ENCODE measurements at regions not wholly inside any gene's neighbourhood (a gene's known extent, or its start where the extent isn't known, plus 50 kb on each side); places are given as distances from the start of the nearest gene placed in this dataset.

GRCh38 chr2:188853307-188853706 lies 120.9 kb upstream of the COL3A1 start:
- TF ChIP-seq MAX (IDR thresholded peaks at IDR 0.05; ENCODE audit: low read depth): peak; percentile 72
- TF ChIP-seq EP300 (IDR thresholded peaks at IDR 0.05; ENCODE audit: borderline replicate concordance in 1 of 2, low read depth in 1 of 2, low read length in 1 of 2): peak; percentile 29 to 46; a peak in 1 of 4 replicates
- TF ChIP-seq SMC3 (IDR thresholded peaks at IDR 0.05; ENCODE audit: low read depth, low read length): no peak
- TF ChIP-seq, protein P1, sequence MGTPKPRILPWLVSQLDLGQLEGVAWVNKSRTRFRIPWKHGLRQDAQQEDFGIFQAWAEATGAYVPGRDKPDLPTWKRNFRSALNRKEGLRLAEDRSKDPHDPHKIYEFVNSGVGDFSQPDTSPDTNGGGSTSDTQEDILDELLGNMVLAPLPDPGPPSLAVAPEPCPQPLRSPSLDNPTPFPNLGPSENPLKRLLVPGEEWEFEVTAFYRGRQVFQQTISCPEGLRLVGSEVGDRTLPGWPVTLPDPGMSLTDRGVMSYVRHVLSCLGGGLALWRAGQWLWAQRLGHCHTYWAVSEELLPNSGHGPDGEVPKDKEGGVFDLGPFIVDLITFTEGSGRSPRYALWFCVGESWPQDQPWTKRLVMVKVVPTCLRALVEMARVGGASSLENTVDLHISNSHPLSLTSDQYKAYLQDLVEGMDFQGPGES (IDR thresholded peaks at IDR 0.05; ENCODE audit: low read depth, low read length): no peak
- TF ChIP-seq NFIC (IDR thresholded peaks at IDR 0.05; ENCODE audit: borderline replicate concordance): peak; percentile 87
- TF ChIP-seq FOXJ3 (CRISPR knock-in tag; IDR thresholded peaks at IDR 0.05): 0 out of 2 replicates have a peak, but pooled peaks have one; percentile 31
- no peak for TF ChIP-seq GATA2 (CRISPR knock-in tag; IDR thresholded peaks at IDR 0.05)
- peak; percentile 35; the same call in 1 of the 2 replicates for TF ChIP-seq JUND (IDR thresholded peaks at IDR 0.05)
- peak; percentile 85 for TF ChIP-seq POLR2AphosphoS5 (IDR thresholded peaks at IDR 0.05; ENCODE audit: low read depth, low read length)
- TF ChIP-seq PBX3 (IDR thresholded peaks at IDR 0.05): peak; percentile 50; the same call in 1 of the 2 replicates
- TF ChIP-seq TCF12 (IDR thresholded peaks at IDR 0.05): peak; percentile 97
- TF ChIP-seq, protein P2, sequence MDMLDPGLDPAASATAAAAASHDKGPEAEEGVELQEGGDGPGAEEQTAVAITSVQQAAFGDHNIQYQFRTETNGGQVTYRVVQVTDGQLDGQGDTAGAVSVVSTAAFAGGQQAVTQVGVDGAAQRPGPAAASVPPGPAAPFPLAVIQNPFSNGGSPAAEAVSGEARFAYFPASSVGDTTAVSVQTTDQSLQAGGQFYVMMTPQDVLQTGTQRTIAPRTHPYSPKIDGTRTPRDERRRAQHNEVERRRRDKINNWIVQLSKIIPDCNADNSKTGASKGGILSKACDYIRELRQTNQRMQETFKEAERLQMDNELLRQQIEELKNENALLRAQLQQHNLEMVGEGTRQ (IDR thresholded peaks at IDR 0.05; ENCODE audit: borderline replicate concordance, low read depth, low read length): no peak
- 0 out of 2 replicates have a peak, but pooled peaks have one; percentile 11 for TF ChIP-seq FOSL2 (IDR thresholded peaks at IDR 0.05; ENCODE audit: borderline replicate concordance, low read depth)
- no peak for TF ChIP-seq MEF2A (IDR thresholded peaks at IDR 0.05; ENCODE audit: borderline replicate concordance, low read depth)
- peak; percentile 74 for TF ChIP-seq CHD2 (IDR thresholded peaks at IDR 0.05; ENCODE audit: low read length, partially characterized antibody)
- TF ChIP-seq TAF1 (IDR thresholded peaks at IDR 0.05; ENCODE audit: borderline replicate concordance, low read depth, low read length): no peak
- TF ChIP-seq SIN3A (IDR thresholded peaks at IDR 0.05; ENCODE audit: borderline replicate concordance, low read depth, low read length): 0 out of 2 replicates have a peak, but pooled peaks have one; percentile 32
- TF ChIP-seq, protein P3, sequence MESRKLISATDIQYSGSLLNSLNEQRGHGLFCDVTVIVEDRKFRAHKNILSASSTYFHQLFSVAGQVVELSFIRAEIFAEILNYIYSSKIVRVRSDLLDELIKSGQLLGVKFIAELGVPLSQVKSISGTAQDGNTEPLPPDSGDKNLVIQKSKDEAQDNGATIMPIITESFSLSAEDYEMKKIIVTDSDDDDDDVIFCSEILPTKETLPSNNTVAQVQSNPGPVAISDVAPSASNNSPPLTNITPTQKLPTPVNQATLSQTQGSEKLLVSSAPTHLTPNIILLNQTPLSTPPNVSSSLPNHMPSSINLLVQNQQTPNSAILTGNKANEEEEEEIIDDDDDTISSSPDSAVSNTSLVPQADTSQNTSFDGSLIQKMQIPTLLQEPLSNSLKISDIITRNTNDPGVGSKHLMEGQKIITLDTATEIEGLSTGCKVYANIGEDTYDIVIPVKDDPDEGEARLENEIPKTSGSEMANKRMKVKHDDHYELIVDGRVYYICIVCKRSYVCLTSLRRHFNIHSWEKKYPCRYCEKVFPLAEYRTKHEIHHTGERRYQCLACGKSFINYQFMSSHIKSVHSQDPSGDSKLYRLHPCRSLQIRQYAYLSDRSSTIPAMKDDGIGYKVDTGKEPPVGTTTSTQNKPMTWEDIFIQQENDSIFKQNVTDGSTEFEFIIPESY (IDR thresholded peaks at IDR 0.05; ENCODE audit: borderline replicate concordance, low read depth): no peak
- peak; percentile 99 for TF ChIP-seq RCOR1 (IDR thresholded peaks at IDR 0.05; ENCODE audit: low read length)
- peak; percentile 67; the same call in 1 of the 2 replicates for TF ChIP-seq TEAD4 (IDR thresholded peaks at IDR 0.05; ENCODE audit: borderline replicate concordance, insufficient read depth)
- H4K20me1 ChIP-seq (ENCODE audit: insufficient read depth): no peaks in the 10 kb centered on the region
- H3K36me3 ChIP-seq (replicated peaks in 1 of 2; ENCODE audit: control insufficient read depth in 1 of 2, insufficient read depth in 2 of 2, low read length in 1 of 2): no peaks in the 10 kb centered on the region
- H3K4me1 ChIP-seq (ENCODE audit: control insufficient read depth in 1 of 2, insufficient read depth in 2 of 2, low read depth in 1 of 2, low read length in 1 of 2): peaks cover 8 to 9% of the 10 kb centered on the region in 2 experiments; a peak in 2 of 4 replicates
- H3K79me2 ChIP-seq (ENCODE audit: insufficient read depth): no peaks in the 10 kb centered on the region
- no peaks in the 10 kb centered on the region for H3K9me3 ChIP-seq
- POLR2A ChIA-PET: no interaction called here
- no peaks in the 10 kb centered on the region for H3K27me3 ChIP-seq (ENCODE audit: insufficient read depth)
- DNase-seq: peak; percentile 41
- no peak overlapping the region for H3K4me3 ChIP-seq (ENCODE audit: low read depth in 2 of 2, low read length in 1 of 2)
- H3K4me2 ChIP-seq: no peak overlapping the region
- WGBS (ENCODE audit: low lambda C conversion rate): 22% methylated on average over 2 of the region's 2 CpGs
- H3K9me2 ChIP-seq: no peaks in the 10 kb centered on the region
- H2AFZ ChIP-seq (ENCODE audit: low read depth): no peak overlapping the region
- peak overlapping the region; percentile 26 to 75; a peak in 3 of 4 replicates for H3K27ac ChIP-seq (ENCODE audit: low read depth in 2 of 2, low read length in 1 of 2)
- H3K9ac ChIP-seq: no peak overlapping the region
- H3F3A ChIP-seq (replicated peaks; ENCODE audit: insufficient read depth): no peaks in the 10 kb centered on the region
- CTCF ChIA-PET: interaction anchor here (1.1 to 1.2 kb wide), 2 partner anchors 125 to 143 kb away, joined by 3 read pairs; no protein-coding TSS in a partner anchor

Data from SK-N-SH (cell line).